ENCODE measurements at regions not wholly inside any gene's neighbourhood (a gene's known extent, or its start where the extent isn't known, plus 50 kb on each side); places are given as distances from the start of the nearest gene placed in this dataset.
A peak's percentile ranks its signal among the peaks of the same experiment; 100 is the strongest.

GRCh38 chr2:129872446-129872845, 107.0 kb upstream of the RAB6C start:
- Mint-ChIP-seq H3K4me3 (no peak overlapping the region), H3K36me3 (ENCODE audit: low read depth) (no peaks in the 10 kb centered on the region), H3K27ac (no peak overlapping the region), H3K4me1 (ENCODE audit: low read depth) (peaks cover 9% of the 10 kb centered on the region), H3K9me3 (no peaks in the 10 kb centered on the region), H3K27me3 (ENCODE audit: insufficient read depth) (no peaks in the 10 kb centered on the region)
- no peak for DNase-seq (ENCODE audit: low spot score)
- intact Hi-C loops (cut with micrococcal nuclease) = no loop called here

- intact Hi-C loops (cut with micrococcal nuclease) = loop anchor here (2.0 to 5.0 kb wide), 2 partner anchors 306 to 456 kb away; partner anchors contain the start of genes MZT2B and SMPD4
- peaks cover 4% of the 10 kb centered on the region for H3K27me3 Mint-ChIP-seq (ENCODE audit: insufficient read depth)
- peak overlapping the region; percentile 88 for H3K4me3 Mint-ChIP-seq
- no peaks in the 10 kb centered on the region for H3K9me3 Mint-ChIP-seq
- H3K4me1 Mint-ChIP-seq (ENCODE audit: low read depth) = peaks cover 9% of the 10 kb centered on the region
- H3K36me3 Mint-ChIP-seq (ENCODE audit: low read depth) = no peaks in the 10 kb centered on the region
- H3K27ac Mint-ChIP-seq = no peak overlapping the region
- DNase-seq (ENCODE audit: low spot score) = no peak
Measured at GRCh38 chr2:129876541-129876940, 102.9 kb upstream of the RAB6C start.

GRCh38 chr2:129877289-129877741, 102.2 kb upstream of the RAB6C start:
- peak overlapping the region; percentile 88 for H3K4me3 Mint-ChIP-seq
- no peaks in the 10 kb centered on the region for H3K9me3 Mint-ChIP-seq
- H3K27me3 Mint-ChIP-seq (ENCODE audit: insufficient read depth) = peaks cover 4% of the 10 kb centered on the region
- peaks cover 9% of the 10 kb centered on the region for H3K4me1 Mint-ChIP-seq (ENCODE audit: low read depth)
- intact Hi-C loops (cut with micrococcal nuclease) = loop anchor here (1.0 to 5.0 kb wide), 3 partner anchors 305 to 465 kb away; partner anchors contain the start of genes IMP4, MZT2B and SMPD4
- no peaks in the 10 kb centered on the region for H3K36me3 Mint-ChIP-seq (ENCODE audit: low read depth)
- peak; percentile 53 for DNase-seq (ENCODE audit: low spot score)
- H3K27ac Mint-ChIP-seq = peak overlapping the region; percentile 74

DNA sequence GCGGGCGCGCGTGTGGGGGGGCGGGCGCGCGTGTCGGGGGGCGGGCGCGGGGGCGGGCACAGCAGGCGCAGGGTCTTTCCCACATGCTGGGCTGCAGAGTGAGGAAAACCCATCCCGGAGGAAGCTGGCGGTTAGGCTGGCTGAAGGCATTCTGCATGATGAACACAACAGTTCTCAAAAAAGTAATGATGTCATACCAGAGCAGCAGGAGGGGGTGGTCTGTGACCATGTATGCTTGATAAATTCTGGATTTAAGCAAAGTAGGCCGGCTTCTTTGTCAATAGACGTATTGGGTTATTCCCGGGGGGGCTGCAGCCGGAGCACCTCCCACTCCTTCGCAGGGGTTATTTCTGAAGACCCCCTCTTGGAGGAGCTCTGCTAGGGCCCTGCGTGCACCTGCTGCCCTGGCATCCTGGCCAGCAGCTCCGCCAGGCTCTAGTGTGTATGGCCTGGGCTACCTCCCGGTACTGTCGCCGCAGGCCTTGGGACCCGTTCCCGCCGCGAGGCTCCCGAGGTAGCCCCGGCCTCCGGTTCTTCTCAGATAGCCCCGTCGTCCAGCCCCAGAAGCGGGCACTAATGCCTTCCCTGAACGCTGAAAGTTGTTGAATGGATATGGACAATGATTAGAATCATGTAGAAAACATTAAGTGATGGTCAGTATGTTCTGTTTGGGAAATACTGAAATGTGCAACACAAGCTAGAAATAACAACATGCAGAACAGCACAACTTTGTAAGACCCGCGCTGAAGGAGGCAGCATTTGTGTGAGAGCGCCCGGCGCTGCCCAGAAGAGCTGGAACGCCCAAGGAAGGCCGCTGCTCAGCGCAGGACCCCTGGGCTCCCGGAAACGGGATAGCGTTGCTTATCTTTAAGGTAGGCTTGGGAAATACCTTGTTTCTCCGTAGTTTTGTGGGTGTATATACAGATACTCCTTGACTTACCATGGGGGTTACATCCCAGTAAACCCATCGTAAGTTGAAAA, 101.4 kb upstream of the RAB6C start:
- intact Hi-C loops (cut with micrococcal nuclease) = loop anchor here (1.0 to 5.0 kb wide), 3 partner anchors 304 to 464 kb away; partner anchors contain the start of genes IMP4, MZT2B and SMPD4
- H3K27me3 Mint-ChIP-seq (ENCODE audit: insufficient read depth) = peaks cover 4% of the 10 kb centered on the region
- peaks cover 9% of the 10 kb centered on the region for H3K4me1 Mint-ChIP-seq (ENCODE audit: low read depth)
- H3K9me3 Mint-ChIP-seq = no peaks in the 10 kb centered on the region
- no peak overlapping the region for H3K27ac Mint-ChIP-seq
- peak overlapping the region; percentile 56 for H3K4me3 Mint-ChIP-seq
- DNase-seq (ENCODE audit: low spot score) = no peak
- H3K36me3 Mint-ChIP-seq (ENCODE audit: low read depth) = no peaks in the 10 kb centered on the region

DNA sequence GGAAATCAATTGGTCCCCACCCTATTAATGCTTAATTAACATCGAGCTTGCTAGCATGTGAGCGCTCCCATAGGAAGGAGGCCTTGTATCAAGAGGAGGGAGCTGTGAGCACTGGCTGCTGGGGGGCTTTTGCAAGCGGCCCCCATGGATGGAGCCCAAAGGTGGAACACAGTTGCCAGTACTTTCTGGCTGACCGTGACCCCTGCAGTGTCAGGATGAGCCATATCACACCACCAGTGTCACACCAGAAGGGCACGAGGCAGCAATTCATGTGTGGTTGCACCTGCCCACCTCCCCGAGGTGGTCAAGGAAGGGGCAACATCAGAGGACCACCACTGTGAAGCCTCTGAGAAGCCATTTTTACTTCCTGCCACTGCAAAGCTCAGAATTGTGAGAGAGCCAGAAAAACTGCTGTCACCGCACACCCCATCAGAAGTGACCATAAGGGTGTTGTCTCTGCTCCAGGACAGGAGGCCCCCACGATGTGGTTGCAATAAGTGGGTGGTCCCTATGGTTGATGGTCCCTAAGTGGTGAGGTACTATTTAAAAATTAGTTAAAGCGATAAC, 99.8 kb upstream of the RAB6C start:
- no peaks in the 10 kb centered on the region for H3K9me3 Mint-ChIP-seq
- intact Hi-C loops (cut with micrococcal nuclease) = loop anchor here (5.0 kb wide), 1 partner anchor 303 kb away; the partner anchor contains the start of genes MZT2B and SMPD4
- no peak for DNase-seq (ENCODE audit: low spot score)
- no peak overlapping the region for H3K4me3 Mint-ChIP-seq
- H3K4me1 Mint-ChIP-seq (ENCODE audit: low read depth) = peaks cover 9% of the 10 kb centered on the region
- H3K36me3 Mint-ChIP-seq (ENCODE audit: low read depth) = no peaks in the 10 kb centered on the region
- H3K27ac Mint-ChIP-seq = no peak overlapping the region
- H3K27me3 Mint-ChIP-seq (ENCODE audit: insufficient read depth) = peaks cover 4% of the 10 kb centered on the region

DNA sequence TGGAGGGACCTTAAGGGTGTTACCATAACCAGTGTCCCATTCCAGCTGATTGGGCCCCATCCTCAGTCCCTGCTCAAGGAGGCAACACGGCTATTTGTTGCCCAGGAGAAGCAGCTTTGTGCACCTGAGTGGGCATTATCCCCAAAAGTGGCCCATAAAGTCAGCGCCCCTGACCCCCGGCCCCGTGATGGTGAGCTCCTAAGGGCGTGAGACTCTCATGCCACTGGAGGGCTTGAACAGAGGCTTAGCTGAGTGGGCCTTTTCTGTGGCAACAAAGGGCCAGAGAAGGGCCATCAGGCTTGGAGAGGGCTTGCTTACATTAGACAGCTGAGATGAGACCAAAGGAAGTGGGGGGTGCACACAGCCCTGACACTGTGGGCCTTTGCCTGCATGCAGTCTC, 99.2 kb upstream of the RAB6C start:
- peaks cover 9% of the 10 kb centered on the region for H3K4me1 Mint-ChIP-seq (ENCODE audit: low read depth)
- no peaks in the 10 kb centered on the region for H3K36me3 Mint-ChIP-seq (ENCODE audit: low read depth)
- H3K4me3 Mint-ChIP-seq = no peak overlapping the region
- H3K9me3 Mint-ChIP-seq = no peaks in the 10 kb centered on the region
- no peak for DNase-seq (ENCODE audit: low spot score)
- peaks cover 4% of the 10 kb centered on the region for H3K27me3 Mint-ChIP-seq (ENCODE audit: insufficient read depth)
- no peak overlapping the region for H3K27ac Mint-ChIP-seq
- intact Hi-C loops (cut with micrococcal nuclease) = no loop called here

- Mint-ChIP-seq H3K27me3 (ENCODE audit: insufficient read depth) (peaks cover 8% of the 10 kb centered on the region), H3K4me1 (ENCODE audit: low read depth) (peaks cover 9% of the 10 kb centered on the region), H3K4me3 (no peak overlapping the region), H3K9me3 (no peaks in the 10 kb centered on the region), H3K36me3 (ENCODE audit: low read depth) (no peaks in the 10 kb centered on the region), H3K27ac (no peak overlapping the region)
- DNase-seq (ENCODE audit: low spot score) = no peak
- intact Hi-C loops (cut with micrococcal nuclease) = no loop called here
Measured at GRCh38 chr2:129880971-129881370, 98.5 kb upstream of the RAB6C start.

- H3K4me3 Mint-ChIP-seq = no peak overlapping the region
- DNase-seq (ENCODE audit: low spot score) = no peak
- H3K27me3 Mint-ChIP-seq (ENCODE audit: insufficient read depth) = peaks cover 8% of the 10 kb centered on the region
- intact Hi-C loops (cut with micrococcal nuclease) = no loop called here
- H3K4me1 Mint-ChIP-seq (ENCODE audit: low read depth) = peaks cover 4% of the 10 kb centered on the region
- no peaks in the 10 kb centered on the region for H3K9me3 Mint-ChIP-seq
- H3K36me3 Mint-ChIP-seq (ENCODE audit: low read depth) = no peaks in the 10 kb centered on the region
- H3K27ac Mint-ChIP-seq = no peak overlapping the region
Measured at GRCh38 chr2:129881786-129882396, 97.6 kb upstream of the RAB6C start.

DNA sequence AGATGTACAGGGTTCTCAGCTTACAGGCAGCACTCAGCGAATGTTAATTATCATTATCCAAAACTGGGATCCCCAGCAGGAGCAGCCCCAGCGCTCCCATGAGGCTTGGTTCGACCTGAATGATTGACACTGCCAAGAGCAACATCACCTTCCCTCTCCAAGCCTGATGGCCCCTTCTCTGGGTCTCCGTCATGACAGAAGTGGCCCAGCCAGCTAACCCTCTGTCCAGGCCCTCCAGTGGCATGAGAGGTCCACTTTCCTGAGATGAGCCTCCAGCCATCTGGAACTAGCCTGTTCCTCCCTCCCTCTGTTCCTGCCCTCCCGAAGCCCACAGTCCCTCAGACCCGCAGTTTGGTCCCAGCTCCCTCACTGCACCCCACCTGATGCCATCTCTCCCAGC, 97.0 kb upstream of the RAB6C start:
- Mint-ChIP-seq H3K4me1 (ENCODE audit: low read depth) (no peaks in the 10 kb centered on the region), H3K36me3 (ENCODE audit: low read depth) (no peaks in the 10 kb centered on the region), H3K4me3 (no peak overlapping the region), H3K27ac (no peak overlapping the region), H3K27me3 (ENCODE audit: insufficient read depth) (peaks cover 8% of the 10 kb centered on the region), H3K9me3 (no peaks in the 10 kb centered on the region)
- DNase-seq (ENCODE audit: low spot score) = no peak
- intact Hi-C loops (cut with micrococcal nuclease) = no loop called here

DNA sequence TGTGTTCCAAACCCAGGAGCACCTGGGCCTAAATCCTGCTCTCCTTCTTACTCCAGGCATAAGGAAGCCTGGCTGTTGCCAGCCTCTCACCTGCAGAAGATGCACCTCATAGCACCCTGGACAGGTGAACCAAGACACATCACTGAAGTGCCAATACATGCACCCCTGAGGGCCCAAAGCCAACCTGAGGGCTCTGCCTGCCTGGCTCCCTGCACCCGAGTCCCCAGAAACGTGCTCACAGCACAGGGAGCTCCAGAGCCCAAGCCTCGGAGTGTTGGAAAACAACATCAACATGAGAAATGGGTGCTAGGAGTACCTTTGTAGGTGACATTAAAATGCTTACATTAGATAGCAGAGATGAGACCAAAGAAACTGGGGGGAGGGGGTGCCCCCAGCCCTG, 96.3 kb upstream of the RAB6C start:
- H3K27ac Mint-ChIP-seq = no peak overlapping the region
- intact Hi-C loops (cut with micrococcal nuclease) = no loop called here
- H3K27me3 Mint-ChIP-seq (ENCODE audit: insufficient read depth) = peaks cover 8% of the 10 kb centered on the region
- no peaks in the 10 kb centered on the region for H3K9me3 Mint-ChIP-seq
- no peaks in the 10 kb centered on the region for H3K4me1 Mint-ChIP-seq (ENCODE audit: low read depth)
- H3K4me3 Mint-ChIP-seq = no peak overlapping the region
- no peaks in the 10 kb centered on the region for H3K36me3 Mint-ChIP-seq (ENCODE audit: low read depth)
- no peak for DNase-seq (ENCODE audit: low spot score)

- H3K4me3 Mint-ChIP-seq = no peak overlapping the region
- intact Hi-C loops (cut with micrococcal nuclease) = no loop called here
- no peak overlapping the region for H3K27ac Mint-ChIP-seq
- H3K36me3 Mint-ChIP-seq (ENCODE audit: low read depth) = no peaks in the 10 kb centered on the region
- no peak for DNase-seq (ENCODE audit: low spot score)
- no peaks in the 10 kb centered on the region for H3K9me3 Mint-ChIP-seq
- peaks cover 5% of the 10 kb centered on the region for H3K27me3 Mint-ChIP-seq (ENCODE audit: insufficient read depth)
- H3K4me1 Mint-ChIP-seq (ENCODE audit: low read depth) = no peaks in the 10 kb centered on the region
Measured at GRCh38 chr2:129884221-129884786, 95.2 kb upstream of the RAB6C start.

- H3K4me1 Mint-ChIP-seq (ENCODE audit: low read depth) = no peaks in the 10 kb centered on the region
- no peak for DNase-seq (ENCODE audit: low spot score)
- H3K27ac Mint-ChIP-seq = no peak overlapping the region
- intact Hi-C loops (cut with micrococcal nuclease) = no loop called here
- H3K36me3 Mint-ChIP-seq (ENCODE audit: low read depth) = no peaks in the 10 kb centered on the region
- H3K27me3 Mint-ChIP-seq (ENCODE audit: insufficient read depth) = peaks cover 8% of the 10 kb centered on the region
- no peaks in the 10 kb centered on the region for H3K9me3 Mint-ChIP-seq
- no peak overlapping the region for H3K4me3 Mint-ChIP-seq
Measured at GRCh38 chr2:129885735-129886134, 93.7 kb upstream of the RAB6C start.

Data from activated T-helper 1 cell treated with anti-CD3 and anti-CD28 coated beads, Interleukin-12 subunit alpha, Interleukin-12 subunit beta, Interleukin-2, Interleukin-4 antibody, amounts not matched to agents 30 ng/mL and 10 ng/mL and 1 ng/mL, durations not matched to agents 14 hours and 24 hours and 36 hours (primary cell).